Activated CD4-positive, alpha-beta T cell treated with anti-CD3 and anti-CD28 coated beads, Interleukin-2, amount 50 U/mL, for 4 hours (primary cell): ENCODE measurements at regions not wholly inside any gene's neighbourhood (a gene's known extent, or its start where the extent isn't known, plus 50 kb on each side); places are given as distances from the start of the nearest gene placed in this dataset.
A peak's percentile ranks its signal among the peaks of the same experiment; 100 is the strongest.

Source experiments
- DNase-seq, 2 experiments: peaks; one replicate each; pipeline ENCODE4 v3.0.0-alpha.2; 2020

- DNase-seq = no peak
Observed at GRCh38 chr11:128259816-128260215, 327.5 kb downstream of the ETS1 start.

GRCh38 chr11:128254941-128255340 lies 332.4 kb downstream of the ETS1 start:
- DNase-seq = no peak

- DNase-seq = no peak
Observed at GRCh38 chr11:128251140-128251539, 336.2 kb downstream of the ETS1 start.

GRCh38 chr11:128250482-128250881 lies 336.9 kb downstream of the ETS1 start:
- no peak for DNase-seq

- no peak for DNase-seq
Observed at GRCh38 chr11:128246810-128247594, 340.4 kb downstream of the ETS1 start.

GRCh38 chr11:128246364-128246801 lies 341.0 kb downstream of the ETS1 start:
- no peak for DNase-seq

GRCh38 chr11:128244871-128245270 lies 342.5 kb downstream of the ETS1 start:
- no peak for DNase-seq

GRCh38 chr11:128242451-128242850 lies 344.9 kb downstream of the ETS1 start:
- no peak for DNase-seq

- no peak for DNase-seq
Observed at GRCh38 chr11:128240546-128240945, 346.8 kb downstream of the ETS1 start.

- DNase-seq = no peak
Observed at GRCh38 chr11:128239306-128239705, 348.1 kb downstream of the ETS1 start.

GRCh38 chr11:128238521-128239265 lies 348.7 kb downstream of the ETS1 start:
- DNase-seq = no peak

GRCh38 chr11:128236506-128237498 lies 350.6 kb downstream of the ETS1 start:
- no peak for DNase-seq

- no peak for DNase-seq
Observed at GRCh38 chr11:128235958-128236357, 351.4 kb downstream of the ETS1 start.

- DNase-seq = no peak
Observed at GRCh38 chr11:128235426-128235825, 351.9 kb downstream of the ETS1 start.

GRCh38 chr11:128234143-128234542 lies 353.2 kb downstream of the ETS1 start:
- no peak for DNase-seq

GRCh38 chr11:128232588-128232987 lies 354.8 kb downstream of the ETS1 start:
- peak; percentile 7 to 9 for DNase-seq

GRCh38 chr11:128231845-128232410 lies 355.4 kb downstream of the ETS1 start:
- no peak for DNase-seq

GRCh38 chr11:128227466-128227865 lies 359.9 kb downstream of the ETS1 start:
- DNase-seq = no peak

- no peak for DNase-seq
Observed at GRCh38 chr11:128226106-128226716, 361.1 kb downstream of the ETS1 start.

- DNase-seq = no peak
Observed at GRCh38 chr11:128222245-128222884, 365.0 kb downstream of the ETS1 start.

- no peak for DNase-seq
Observed at GRCh38 chr11:128219731-128220120, 367.6 kb downstream of the ETS1 start.

GRCh38 chr11:128216198-128216597 lies 371.2 kb downstream of the ETS1 start:
- DNase-seq = no peak
